Fibroblast of lung (primary cell): ENCODE measurements at regions not wholly inside any gene's neighbourhood (a gene's known extent, or its start where the extent isn't known, plus 50 kb on each side); places are given as distances from the start of the nearest gene placed in this dataset.

ENCODE experiments used
- DNase-seq, 2 donors: peaks; one replicate each; pipeline versions ENCODE4 v3.0.0 to v3.0.0-alpha.2; 2010; ENCODE audit warnings: low read depth in 2 of 2
- H2AFZ ChIP-seq: 2 replicates; pipeline ENCODE4 v1.5.1; 2012; ENCODE audit warnings: low read length, control low read depth, inconsistent platforms
- H3K27ac ChIP-seq: 2 replicates; pipeline ENCODE4 v1.5.1; 2011; ENCODE audit warnings: low read length, control low read depth; ENCODE audit not compliant: insufficient read depth
- H3K27me3 ChIP-seq: 2 replicates; pipeline ENCODE4 v1.5.1; 2011; ENCODE audit warnings: mild to moderate bottlenecking, low read length; ENCODE audit not compliant: control insufficient read depth, insufficient read depth
- H3K36me3 ChIP-seq: 2 replicates; pipeline ENCODE4 v1.5.1; 2011; ENCODE audit warnings: low read length; ENCODE audit not compliant: control insufficient read depth, insufficient read depth
- H3K4me1 ChIP-seq: 2 replicates; pipeline ENCODE4 v1.5.1; 2011; ENCODE audit warnings: low read length; ENCODE audit not compliant: control insufficient read depth, insufficient read depth; ENCODE audit errors: extremely low read depth
- H3K4me2 ChIP-seq: 2 replicates; pipeline ENCODE4 v1.5.1; 2011; ENCODE audit warnings: low read length, control low read depth; ENCODE audit not compliant: insufficient read depth; ENCODE audit errors: extremely low read depth
- H3K4me3 ChIP-seq, 4 experiments: fragments of 200-600 bp in 1 of 4; sonication (generic) in 1 of 4; replicated peaks in 1 of 4; 2 replicates each; pipeline ENCODE4 v1.5.1; 2011 to 2016; ENCODE audit warnings: low read length in 4 of 4, low read depth in 3 of 4, mild to moderate bottlenecking in 3 of 4, control low read depth in 2 of 4, inconsistent platforms in 1 of 4, mixed read lengths in 1 of 4; ENCODE audit not compliant: insufficient read depth in 1 of 4; ENCODE audit errors: control extremely low read depth in 1 of 4
- H3K79me2 ChIP-seq: 2 replicates; pipeline ENCODE4 v1.5.1; 2012; ENCODE audit warnings: mild to moderate bottlenecking, low read length, inconsistent platforms; ENCODE audit not compliant: control insufficient read depth, insufficient read depth
- H3K9ac ChIP-seq: 2 replicates; pipeline ENCODE4 v1.5.1; 2011; ENCODE audit warnings: mild to moderate bottlenecking, low read length, control low read depth; ENCODE audit not compliant: insufficient read depth
- H3K9me3 ChIP-seq: 2 replicates; pipeline ENCODE4 v1.5.1; 2012; ENCODE audit warnings: low read depth, low read length; ENCODE audit not compliant: control insufficient read depth, insufficient read depth
- H4K20me1 ChIP-seq: 2 replicates; pipeline ENCODE4 v1.5.1; 2011; ENCODE audit warnings: low read length; ENCODE audit not compliant: control insufficient read depth, insufficient read depth; ENCODE audit errors: extremely low read depth
- CTCF ChIP-seq, 2 donors: IDR thresholded peaks in 1 of 2; conservative IDR thresholded peaks in 1 of 2; 1 replicate in 1 of 2; 2 replicates in 1 of 2; pipeline ENCODE4 v1.5.1; 2011 to 2012; ENCODE audit warnings: low read length in 2 of 2, control low read depth in 1 of 2, inconsistent platforms in 1 of 2, low read depth in 1 of 2, mild to moderate bottlenecking in 1 of 2
- EZH2 ChIP-seq: IDR thresholded peaks from 2 replicates; pipeline ENCODE4 v1.5.1; 2012; ENCODE audit warnings: low read length, control low read depth, mild to moderate bottlenecking; ENCODE audit errors: missing control alignments

- no peaks in the 10 kb centered on the region for H3K79me2 ChIP-seq
- H3K4me2 ChIP-seq = no peak overlapping the region
- peak in 1 of 2 donors; percentile 26 for DNase-seq
- no peak overlapping the region for H3K9ac ChIP-seq
- no peak overlapping the region for H3K27ac ChIP-seq
- no peak overlapping the region for H2AFZ ChIP-seq
- TF ChIP-seq EZH2 (no peak), CTCF (conservative IDR thresholded peaks at IDR 0.05 in 1 of 2, IDR thresholded peaks at IDR 0.05 in 1 of 2; ENCODE audit: low read depth in 1 of 2, low read length in 2 of 2) (no peak)
- no peaks in the 10 kb centered on the region for H3K36me3 ChIP-seq
- H3K9me3 ChIP-seq = no peaks in the 10 kb centered on the region
- H3K27me3 ChIP-seq = no peaks in the 10 kb centered on the region
- peaks cover 9% of the 10 kb centered on the region for H3K4me1 ChIP-seq
- no peaks in the 10 kb centered on the region for H4K20me1 ChIP-seq
- H3K4me3 ChIP-seq = no peak overlapping the region
Observed at GRCh38 chr2:74767618-74768017, 66.3 kb upstream of the HK2 start.

GRCh38 chr2:74768401-74768914 is 65.5 kb upstream of the HK2 start:
- Histone ChIP-seq H3K27me3 (no peaks in the 10 kb centered on the region), H3K27ac (no peak overlapping the region), H2AFZ (peak overlapping the region; percentile 10), H3K4me1 (peaks cover 9% of the 10 kb centered on the region), H3K79me2 (no peaks in the 10 kb centered on the region), H3K9me3 (no peaks in the 10 kb centered on the region), H3K9ac (no peak overlapping the region), H4K20me1 (no peaks in the 10 kb centered on the region), H3K4me2 (no peak overlapping the region), H3K4me3 (no peak overlapping the region), H3K36me3 (no peaks in the 10 kb centered on the region)
- TF ChIP-seq EZH2 = no peak
- no peak for TF ChIP-seq CTCF (conservative IDR thresholded peaks at IDR 0.05 in 1 of 2, IDR thresholded peaks at IDR 0.05 in 1 of 2; ENCODE audit: low read depth in 1 of 2, low read length in 2 of 2)
- DNase-seq = peak; percentile 4 to 67

DNA sequence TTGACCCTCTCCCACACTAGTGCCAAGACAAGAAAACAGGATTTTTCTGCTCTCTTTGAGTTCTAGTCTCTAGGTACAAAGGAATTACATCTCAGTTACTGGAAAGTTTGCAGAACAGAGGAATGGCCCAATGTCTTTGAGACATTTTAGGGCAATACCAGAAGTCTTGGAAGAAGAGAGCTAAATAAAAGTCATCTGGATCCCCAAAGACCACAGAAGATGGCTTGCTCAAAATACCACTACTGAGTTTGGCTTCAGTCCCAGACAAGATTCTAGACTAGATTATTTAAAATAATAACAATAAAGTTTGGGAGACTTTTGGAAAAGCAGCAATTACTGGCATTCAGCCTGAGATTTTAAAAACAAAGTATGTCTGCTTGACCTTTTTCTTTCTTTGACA is 61.9 kb upstream of the HK2 start:
- peaks cover 4% of the 10 kb centered on the region for H3K4me1 ChIP-seq
- no peaks in the 10 kb centered on the region for H4K20me1 ChIP-seq
- H3K36me3 ChIP-seq = no peaks in the 10 kb centered on the region
- no peak overlapping the region for H3K27ac ChIP-seq
- TF ChIP-seq EZH2 = no peak
- TF ChIP-seq CTCF (conservative IDR thresholded peaks at IDR 0.05 in 1 of 2, IDR thresholded peaks at IDR 0.05 in 1 of 2; ENCODE audit: low read depth in 1 of 2, low read length in 2 of 2) = no peak
- no peak overlapping the region for H3K9ac ChIP-seq
- H2AFZ ChIP-seq = no peak overlapping the region
- H3K9me3 ChIP-seq = no peaks in the 10 kb centered on the region
- peak in 1 of 2 donors; percentile 19 for DNase-seq
- no peak overlapping the region for H3K4me3 ChIP-seq
- H3K79me2 ChIP-seq = no peaks in the 10 kb centered on the region
- no peaks in the 10 kb centered on the region for H3K27me3 ChIP-seq
- no peak overlapping the region for H3K4me2 ChIP-seq
